A549 (cell line): ENCODE measurements at regions not wholly inside any gene's neighbourhood (a gene's known extent, or its start where the extent isn't known, plus 50 kb on each side); places are given as distances from the start of the nearest gene placed in this dataset.

Source experiments
- CBX2 ChIP-seq: fragments of 200-600 bp; sonication (generic); IDR thresholded peaks from 2 replicates; pipeline ENCODE4 v1.6.1; 2016; ENCODE audit warnings: low read depth, mild to moderate bottlenecking, borderline replicate concordance
- CEBPB ChIP-seq, 2 experiments: fragments of >200 bp in 1 of 2; sonication (Bioruptor Twin) in 1 of 2; formaldehyde crosslinking in 1 of 2; IDR thresholded peaks; 2 replicates each; pipeline ENCODE4 v1.6.1; 2012 to 2016
- CTCF ChIP-seq: fragments of >200 bp; sonication (Bioruptor Twin); formaldehyde crosslinking; IDR thresholded peaks from 3 replicates; pipeline ENCODE4 v1.5.1; 2016
- ELK1 ChIP-seq: fragments of 150-350 bp; IDR thresholded peaks from 2 replicates; pipeline ENCODE4 v1.6.1; 2014; ENCODE audit warnings: low read depth, mild to moderate bottlenecking, low read length
- EP300 ChIP-seq, 2 experiments: fragments of >200 bp; sonication (Bioruptor Twin); formaldehyde crosslinking; IDR thresholded peaks; 2 replicates in 1 of 2; 3 replicates in 1 of 2; pipeline ENCODE4 v1.6.1; 2016 to 2017
- HDAC2 ChIP-seq: fragments of 200-600 bp; sonication (generic); IDR thresholded peaks from 2 replicates; pipeline ENCODE4 v1.6.1; 2016
- HMGXB4 ChIP-seq: fragments of 250-450 bp; sonication (Bioruptor Pico); IDR thresholded peaks from 2 replicates; pipeline ENCODE4 v1.5.0; 2021; ENCODE audit warnings: mild to moderate bottlenecking, moderate library complexity, borderline replicate concordance
- KDM1A ChIP-seq: fragments of 200-600 bp; sonication (generic); IDR thresholded peaks from 2 replicates; pipeline ENCODE4 v1.6.1; 2016; ENCODE audit warnings: low read depth, mild to moderate bottlenecking
- NFE2L2 ChIP-seq: fragments of 150-350 bp; conservative IDR thresholded peaks from 2 replicates; pipeline ENCODE4 v1.6.1; 2014; ENCODE audit warnings: low read length
- POLR2A ChIP-seq: IDR thresholded peaks from 2 replicates; pipeline ENCODE4 v1.6.1; 2012; ENCODE audit warnings: mild to moderate bottlenecking, low read length
- RNF2 ChIP-seq: fragments of 200-600 bp; sonication (generic); IDR thresholded peaks from 2 replicates; pipeline ENCODE4 v1.6.1; 2016; ENCODE audit warnings: low read depth, mild to moderate bottlenecking, antibody characterized with exemption, moderate library complexity, borderline replicate concordance
- ZNF302 ChIP-seq: fragments of 250-450 bp; sonication (Bioruptor Pico); IDR thresholded peaks from 2 replicates; pipeline ENCODE4 v1.9.0; 2021; ENCODE audit warnings: inconsistent platforms, mild to moderate bottlenecking, moderate library complexity

- TF ChIP-seq CTCF (no peak), HMGXB4 (no peak), RNF2 (no peak), POLR2A (no peak), ELK1 (no peak), CBX2 (no peak), ZNF302 (CRISPR knock-in tag) (no peak), CEBPB (IDR thresholded peaks at IDR 0.05) (no peak), KDM1A (no peak), EP300 (IDR thresholded peaks at IDR 0.05) (no peak), NFE2L2 (no peak), HDAC2 (no peak)
These were observed 64.1 kb upstream of the LMO1 start for GRCh38 chr11:8327761-8328192.
